Panc1 (cell line): ENCODE measurements at regions not wholly inside any gene's neighbourhood (a gene's known extent, or its start where the extent isn't known, plus 50 kb on each side); places are given as distances from the start of the nearest gene placed in this dataset.

Experiments
- ATAC-seq: fragments of 200-7000 bp; cut with Tn5 transposase; 2 replicates; pipeline ENCODE4 v1.9.1; 2020; ENCODE audit warnings: mild to moderate bottlenecking, moderate library complexity
- BruUV-seq: library from RNA; stranded (reverse); fragments of 400-500 nt; replicated peaks from 2 replicates; lab custom pipeline; 2021; lab: Mats Ljungman, UMichigan
- CTCF ChIA-PET: fragments of 300-600 bp; sonication (Branson Sonifier 250); formaldehyde crosslinking; loops from one replicate; lab custom pipeline; 2022; ENCODE audit warnings: antibody characterized with exemption; lab: Charles Lee
- POLR2A ChIA-PET: fragments of 300-600 bp; sonication (Branson Sonifier 250); formaldehyde crosslinking; loops from one replicate; lab custom pipeline; 2022; ENCODE audit warnings: antibody characterized with exemption; lab: Charles Lee
- DNase-seq: peaks from one replicate; pipeline ENCODE4 v3.0.0-alpha.2; 2010; ENCODE audit warnings: low read depth, low spot score
- H3K27ac ChIP-seq: 2 replicates; pipeline ENCODE4 v1.5.1; 2011; ENCODE audit warnings: mild to moderate bottlenecking, low read length, inconsistent platforms
- H3K27me3 ChIP-seq: fragments of 200-500 bp; sonication (Bioruptor generic); 2 replicates; pipeline ENCODE4 v1.6.0; 2014; ENCODE audit warnings: low read length, inconsistent platforms; ENCODE audit not compliant: control insufficient read depth, insufficient read depth
- H3K36me3 ChIP-seq: fragments of 200-500 bp; sonication (Bioruptor generic); 2 replicates; pipeline ENCODE4 v1.5.1; 2014; ENCODE audit warnings: inconsistent platforms, mild to moderate bottlenecking, low read length, moderate library complexity; ENCODE audit not compliant: control insufficient read depth, insufficient read depth
- H3K4me1 ChIP-seq: 2 replicates; pipeline ENCODE4 v1.5.1; 2011; ENCODE audit warnings: inconsistent platforms, mild to moderate bottlenecking, low read length, moderate library complexity; ENCODE audit not compliant: control insufficient read depth, insufficient read depth
- H3K4me3 ChIP-seq, 2 experiments: 2 replicates each; pipeline ENCODE4 v1.5.1; 2011 to 2012; ENCODE audit warnings: low read depth in 2 of 2, low read length in 2 of 2, mild to moderate bottlenecking in 2 of 2, inconsistent platforms in 1 of 2, moderate library complexity in 1 of 2
- H3K9me3 ChIP-seq: fragments of 200-500 bp; sonication (Bioruptor generic); 2 replicates; pipeline ENCODE4 v1.5.1; 2014; ENCODE audit warnings: low read depth, mild to moderate bottlenecking, inconsistent platforms, low read length, moderate library complexity; ENCODE audit not compliant: control insufficient read depth, insufficient read depth
- CTCF ChIP-seq: fragments of 450-650 bp; IDR thresholded peaks from 2 replicates; pipeline ENCODE4 v1.5.1; 2017; ENCODE audit warnings: mild to moderate bottlenecking
- POLR2AphosphoS5 ChIP-seq: IDR thresholded peaks from 2 replicates; pipeline ENCODE4 v1.6.1; 2012; ENCODE audit warnings: mild to moderate bottlenecking, low read depth, low read length, moderate library complexity
- REST ChIP-seq, 2 experiments: IDR thresholded peaks; 2 replicates each; pipeline ENCODE4 v1.6.1; 2011 to 2012; ENCODE audit warnings: low read depth in 2 of 2, control low read depth in 1 of 2, low read length in 1 of 2, mild to moderate bottlenecking in 1 of 2, moderate library complexity in 1 of 2; ENCODE audit not compliant: insufficient read depth in 1 of 2
- SIN3A ChIP-seq: IDR thresholded peaks from 2 replicates; pipeline ENCODE4 v1.6.1; 2012; ENCODE audit warnings: low read depth, mild to moderate bottlenecking, low read length, moderate library complexity, borderline replicate concordance; ENCODE audit not compliant: insufficient read depth
- TCF7L2 ChIP-seq: IDR thresholded peaks from 2 replicates; pipeline ENCODE4 v1.6.1; 2011; ENCODE audit warnings: mild to moderate bottlenecking, low read depth, low read length, inconsistent platforms
- in situ Hi-C: cut with HindIII; loops from 2 replicates; pipeline ENCODE4 v1.10.0; 2016; ENCODE audit warnings: low sequenced_read_pairs, low pct_unique_long_range_greater_than_20kb
- intact Hi-C: fragments of 100-400 bp; cut with micrococcal nuclease; formaldehyde crosslinking; loops from one replicate; pipeline ENCODE4 v1.10.0; 2022; ENCODE audit not compliant: unreplicated experiment

DNA sequence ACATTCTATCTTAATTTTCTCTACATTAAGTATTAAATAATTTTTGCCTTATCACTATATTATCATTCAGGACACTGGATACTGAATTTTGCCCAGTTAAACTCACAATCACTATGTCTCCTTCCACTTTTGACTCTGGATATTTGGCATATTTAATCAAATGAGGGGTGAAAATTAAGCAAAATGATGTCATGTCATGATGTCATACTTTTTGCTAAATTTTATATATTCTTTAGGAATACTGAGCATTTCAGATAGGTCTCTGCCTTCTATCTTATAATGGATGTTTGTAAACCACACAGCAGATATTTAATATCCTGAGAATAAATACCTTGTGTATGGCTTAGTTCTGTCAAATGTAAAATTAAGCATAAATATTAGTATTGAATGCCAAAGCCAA, 79.5 kb upstream of the HIVEP3 start:
- in situ Hi-C loops: no loop called here
- POLR2A ChIA-PET: no interaction called here

GRCh38 chr1:41997153-41997552, 78.4 kb upstream of the HIVEP3 start:
- Histone ChIP-seq H3K9me3 (no peaks in the 10 kb centered on the region), H3K4me3 (no peak overlapping the region), H3K27ac (no peak overlapping the region), H3K27me3 (peaks cover 2% of the 10 kb centered on the region; the same call in 1 of the 2 replicates), H3K36me3 (no peaks in the 10 kb centered on the region), H3K4me1 (no peaks in the 10 kb centered on the region)
- no peak for ATAC-seq
- intact Hi-C loops: no loop called here
- ChIA-PET POLR2A (no interaction called here), CTCF (no interaction called here)
- no peak for DNase-seq
- TF ChIP-seq REST (IDR thresholded peaks at IDR 0.05; ENCODE audit: insufficient read depth in 1 of 2, low read depth in 2 of 2, low read length in 1 of 2): no peak
- TF ChIP-seq SIN3A: no peak
- TF ChIP-seq CTCF: no peak
- TF ChIP-seq POLR2AphosphoS5: no peak
- no peak for TF ChIP-seq TCF7L2
- in situ Hi-C loops: no loop called here
- no TSS peak for BruUV-seq

More for the DNA sequence above, 79.5 kb upstream of the HIVEP3 start:
- DNase-seq (no peak), ATAC-seq (no peak)
- Histone ChIP-seq H3K36me3 (no peaks in the 10 kb centered on the region), H3K4me3 (no peak overlapping the region), H3K4me1 (no peaks in the 10 kb centered on the region), H3K27me3 (peaks cover 2% of the 10 kb centered on the region; the same call in 1 of the 2 replicates), H3K9me3 (no peaks in the 10 kb centered on the region), H3K27ac (no peak overlapping the region)
- intact Hi-C loops: no loop called here
- BruUV-seq: no TSS peak
- CTCF ChIA-PET: no interaction called here
- TF ChIP-seq SIN3A (no peak), CTCF (no peak), TCF7L2 (no peak)
